Mesendoderm (in vitro differentiated cells): ENCODE measurements at regions not wholly inside any gene's neighbourhood (a gene's known extent, or its start where the extent isn't known, plus 50 kb on each side); places are given as distances from the start of the nearest gene placed in this dataset.

ENCODE experiments used
- DNase-seq: peaks from one replicate; pipeline ENCODE4 v3.0.0; 2013
- H2AK5ac ChIP-seq: 2 replicates; pipeline ENCODE4 v1.6.1; 2013; ENCODE audit warnings: low read length, inconsistent platforms
- H2BK120ac ChIP-seq: 2 replicates; pipeline ENCODE4 v1.6.1; 2013; ENCODE audit warnings: low read depth, mild to moderate bottlenecking, low read length, moderate library complexity, mixed read lengths
- H2BK15ac ChIP-seq: replicated peaks from 2 replicates; pipeline ENCODE4 v1.6.1; 2013; ENCODE audit warnings: low read depth, mild to moderate bottlenecking, moderate library complexity
- H2BK5ac ChIP-seq: 2 replicates; pipeline ENCODE4 v1.6.1; 2013; ENCODE audit warnings: low read length, inconsistent platforms
- H3K18ac ChIP-seq: 2 replicates; pipeline ENCODE4 v1.6.1; 2013; ENCODE audit warnings: mild to moderate bottlenecking, low read length, mixed read lengths
- H3K23ac ChIP-seq: one replicate; pipeline ENCODE4 v1.6.1; 2013; ENCODE audit warnings: low read length
- H3K27ac ChIP-seq: 2 replicates; pipeline ENCODE4 v1.5.1; 2013; ENCODE audit warnings: low read depth, mild to moderate bottlenecking, inconsistent platforms, low read length, moderate library complexity
- H3K27me3 ChIP-seq: 2 replicates; pipeline ENCODE4 v1.6.1; 2013; ENCODE audit warnings: low read length, control low read depth, mild to moderate bottlenecking, inconsistent platforms; ENCODE audit not compliant: insufficient read depth, poor library complexity
- H3K36me3 ChIP-seq: 2 replicates; pipeline ENCODE4 v1.6.1; 2013; ENCODE audit warnings: low read length, inconsistent platforms; ENCODE audit not compliant: control insufficient read depth, insufficient read depth
- H3K4ac ChIP-seq: one replicate; pipeline ENCODE4 v1.6.1; 2013; ENCODE audit warnings: low read depth, mild to moderate bottlenecking, low read length, moderate library complexity
- H3K4me1 ChIP-seq: 2 replicates; pipeline ENCODE4 v1.6.1; 2013; ENCODE audit warnings: low read depth, low read length, inconsistent platforms; ENCODE audit not compliant: control insufficient read depth
- H3K4me2 ChIP-seq: 2 replicates; pipeline ENCODE4 v1.6.1; 2013; ENCODE audit warnings: low read length
- H3K4me3 ChIP-seq: 2 replicates; pipeline ENCODE4 v1.5.1; 2013; ENCODE audit warnings: mild to moderate bottlenecking, low read length
- H3K56ac ChIP-seq: one replicate; pipeline ENCODE4 v1.6.1; 2013; ENCODE audit warnings: low read length
- H3K79me1 ChIP-seq: 2 replicates; pipeline ENCODE4 v1.6.1; 2013; ENCODE audit warnings: low read length, inconsistent platforms
- H3K79me2 ChIP-seq: 2 replicates; pipeline ENCODE4 v1.6.1; 2013; ENCODE audit warnings: mild to moderate bottlenecking, low read length; ENCODE audit not compliant: control insufficient read depth, insufficient read depth
- H3K9ac ChIP-seq: 2 replicates; pipeline ENCODE4 v1.6.1; 2013; ENCODE audit warnings: low read length, inconsistent platforms
- H4K5ac ChIP-seq: one replicate; pipeline ENCODE4 v1.6.1; 2013; ENCODE audit warnings: low read length
- H4K8ac ChIP-seq: one replicate; pipeline ENCODE4 v1.6.1; 2013; ENCODE audit warnings: low read depth, mild to moderate bottlenecking, control low read depth, low read length, moderate library complexity
- WGBS: extraction: QIAGEN DNeasy Blood & Tissue Kit; methylation state at CpG from one replicate; pipeline ENCODE4 v1.1.7; 2013; ENCODE audit warnings: low lambda C conversion rate, missing lambda C conversion rate; ENCODE audit not compliant: insufficient coverage; ENCODE audit errors: extremely low coverage; 5-methylcytosine and 5-hydroxymethylcytosine counted together

DNA sequence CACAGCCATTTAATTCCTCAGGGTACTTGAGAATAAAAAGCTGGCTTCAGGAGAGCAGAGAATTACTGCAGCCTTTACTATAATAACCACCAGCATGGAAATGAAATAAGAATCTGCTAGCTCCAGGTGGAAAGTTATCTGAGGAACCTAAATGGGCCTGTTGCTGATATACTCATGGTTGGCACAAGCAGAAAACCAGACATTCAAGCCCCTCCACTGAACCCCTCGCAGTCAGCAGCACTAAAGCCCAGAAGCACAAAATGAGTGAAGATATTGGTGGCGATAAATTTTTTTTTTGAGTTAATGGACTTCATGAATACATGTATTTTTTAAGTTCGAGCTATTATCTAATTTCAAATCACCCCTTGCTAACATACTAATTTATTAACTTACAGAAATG lies 303.9 kb upstream of the NRP1 start:
- no peak overlapping the region for H3K4me2 ChIP-seq
- H3K27me3 ChIP-seq = no peaks in the 10 kb centered on the region
- no peak for DNase-seq
- no peak overlapping the region for H2BK120ac ChIP-seq
- H3K27ac ChIP-seq = no peak overlapping the region
- H3K79me2 ChIP-seq = no peaks in the 10 kb centered on the region
- H3K23ac ChIP-seq = no peak overlapping the region
- H3K36me3 ChIP-seq = no peaks in the 10 kb centered on the region
- no peak overlapping the region for H4K8ac ChIP-seq
- H2BK15ac ChIP-seq = no peak overlapping the region
- WGBS = no CpG with 5 or more reads among the region's 3 CpGs
- H3K56ac ChIP-seq = no peak overlapping the region
- no peak overlapping the region for H3K4ac ChIP-seq
- H3K9ac ChIP-seq = no peak overlapping the region
- H3K4me1 ChIP-seq = no peaks in the 10 kb centered on the region
- H3K4me3 ChIP-seq = no peak overlapping the region
- H3K18ac ChIP-seq = no peak overlapping the region
- no peak overlapping the region for H2AK5ac ChIP-seq
- H2BK5ac ChIP-seq = no peak overlapping the region
- H4K5ac ChIP-seq = no peak overlapping the region
- H3K79me1 ChIP-seq = no peaks in the 10 kb centered on the region

DNA sequence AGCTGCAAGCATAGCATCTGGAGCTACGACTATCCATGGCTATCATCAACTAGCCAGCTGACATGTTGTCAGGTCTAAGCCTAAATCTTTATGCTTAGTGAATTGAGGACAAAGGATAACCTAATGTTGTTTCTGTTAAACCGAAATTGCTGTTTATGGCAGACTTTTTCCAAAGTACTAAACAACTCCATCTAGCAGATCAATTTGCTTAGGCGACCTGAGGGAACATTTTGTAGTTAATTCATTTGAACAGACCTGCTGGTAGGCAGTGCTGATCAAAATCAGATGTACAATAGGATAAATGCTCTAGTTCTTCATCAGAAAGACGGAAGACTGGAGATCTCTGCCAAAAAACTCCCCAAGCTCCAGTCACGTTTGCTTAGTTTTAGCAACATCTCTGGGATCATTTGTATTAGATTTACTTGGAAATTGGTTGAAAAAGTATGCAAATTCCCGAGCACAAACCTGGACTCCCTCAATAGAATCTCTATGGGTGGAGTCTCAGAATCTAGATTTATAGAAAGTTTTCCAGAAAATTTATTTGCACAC lies 301.6 kb upstream of the NRP1 start:
- no peaks in the 10 kb centered on the region for H3K27me3 ChIP-seq
- H3K4me1 ChIP-seq = no peaks in the 10 kb centered on the region
- no peak overlapping the region for H3K4ac ChIP-seq
- no peak for DNase-seq
- no peaks in the 10 kb centered on the region for H3K36me3 ChIP-seq
- no peak overlapping the region for H3K4me2 ChIP-seq
- no peak overlapping the region for H2BK120ac ChIP-seq
- no peak overlapping the region for H3K9ac ChIP-seq
- no peak overlapping the region for H4K5ac ChIP-seq
- H2BK5ac ChIP-seq = no peak overlapping the region
- H2BK15ac ChIP-seq = no peak overlapping the region
- no peak overlapping the region for H2AK5ac ChIP-seq
- H3K79me1 ChIP-seq = no peaks in the 10 kb centered on the region
- no peak overlapping the region for H3K23ac ChIP-seq
- no peak overlapping the region for H3K18ac ChIP-seq
- no peaks in the 10 kb centered on the region for H3K79me2 ChIP-seq
- no CpG with 5 or more reads among the region's 6 CpGs for WGBS
- no peak overlapping the region for H3K4me3 ChIP-seq
- no peak overlapping the region for H3K27ac ChIP-seq
- no peak overlapping the region for H4K8ac ChIP-seq
- H3K56ac ChIP-seq = no peak overlapping the region

DNA sequence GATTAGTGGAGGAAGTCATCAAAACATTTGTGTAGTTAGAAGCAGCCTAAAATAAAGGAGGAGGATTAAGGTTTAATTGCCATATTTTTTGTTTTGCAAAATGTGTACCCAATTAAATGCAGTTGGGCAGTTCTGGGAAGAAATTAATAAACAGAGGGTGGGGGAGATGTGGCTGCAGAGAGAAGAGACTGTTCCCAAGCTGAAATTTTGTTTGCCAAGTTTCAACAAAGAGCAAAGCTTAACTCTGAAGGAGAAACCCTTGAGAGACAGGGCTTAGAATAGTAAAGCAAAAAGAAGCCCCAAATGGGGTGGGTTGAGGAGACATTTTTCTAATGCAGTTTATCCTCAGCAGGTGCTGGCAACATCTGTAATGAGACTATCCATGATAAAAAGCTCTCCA lies 298.0 kb upstream of the NRP1 start:
- H3K9ac ChIP-seq = no peak overlapping the region
- no peak overlapping the region for H4K5ac ChIP-seq
- no peak overlapping the region for H2AK5ac ChIP-seq
- no peak overlapping the region for H3K56ac ChIP-seq
- H3K4me3 ChIP-seq = no peak overlapping the region
- H2BK5ac ChIP-seq = no peak overlapping the region
- no peak overlapping the region for H3K23ac ChIP-seq
- H3K79me2 ChIP-seq = no peaks in the 10 kb centered on the region
- no peaks in the 10 kb centered on the region for H3K4me1 ChIP-seq
- no peak overlapping the region for H3K4ac ChIP-seq
- no peaks in the 10 kb centered on the region for H3K27me3 ChIP-seq
- H3K27ac ChIP-seq = no peak overlapping the region
- no peaks in the 10 kb centered on the region for H3K36me3 ChIP-seq
- no peak overlapping the region for H3K4me2 ChIP-seq
- no peak overlapping the region for H2BK120ac ChIP-seq
- no peaks in the 10 kb centered on the region for H3K79me1 ChIP-seq
- H3K18ac ChIP-seq = no peak overlapping the region
- H2BK15ac ChIP-seq = no peak overlapping the region
- DNase-seq = no peak
- H4K8ac ChIP-seq = no peak overlapping the region

DNA sequence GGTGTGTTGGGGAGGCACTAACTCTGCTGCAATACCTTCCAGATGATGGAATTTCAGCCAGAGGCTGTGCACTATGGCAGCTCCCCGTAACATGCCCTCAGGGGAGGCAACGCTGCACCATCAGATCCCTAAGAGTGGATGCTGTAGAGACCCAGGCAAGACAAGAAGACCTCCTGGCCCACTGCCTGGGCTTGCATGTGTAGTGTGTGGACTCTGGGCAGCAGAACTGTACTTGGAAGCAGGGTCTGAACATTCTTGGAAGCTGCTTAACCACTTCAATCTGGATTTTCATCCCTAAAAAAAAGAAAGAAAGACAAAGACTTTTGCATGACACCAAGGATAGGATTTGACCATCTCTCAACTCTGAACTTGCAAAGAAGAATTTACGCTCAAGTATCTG lies 297.5 kb upstream of the NRP1 start:
- H4K8ac ChIP-seq = no peak overlapping the region
- no peak overlapping the region for H3K4me2 ChIP-seq
- no peak overlapping the region for H3K4me3 ChIP-seq
- no peak overlapping the region for H3K18ac ChIP-seq
- DNase-seq = no peak
- no peak overlapping the region for H3K4ac ChIP-seq
- no peak overlapping the region for H2BK5ac ChIP-seq
- no peaks in the 10 kb centered on the region for H3K27me3 ChIP-seq
- no peak overlapping the region for H3K23ac ChIP-seq
- WGBS = no CpG with 5 or more reads among the region's 3 CpGs
- no peak overlapping the region for H4K5ac ChIP-seq
- H3K56ac ChIP-seq = no peak overlapping the region
- H3K27ac ChIP-seq = no peak overlapping the region
- H3K79me2 ChIP-seq = no peaks in the 10 kb centered on the region
- no peaks in the 10 kb centered on the region for H3K4me1 ChIP-seq
- H2BK15ac ChIP-seq = no peak overlapping the region
- H2BK120ac ChIP-seq = no peak overlapping the region
- H2AK5ac ChIP-seq = no peak overlapping the region
- H3K79me1 ChIP-seq = no peaks in the 10 kb centered on the region
- H3K36me3 ChIP-seq = no peaks in the 10 kb centered on the region
- H3K9ac ChIP-seq = no peak overlapping the region

DNA sequence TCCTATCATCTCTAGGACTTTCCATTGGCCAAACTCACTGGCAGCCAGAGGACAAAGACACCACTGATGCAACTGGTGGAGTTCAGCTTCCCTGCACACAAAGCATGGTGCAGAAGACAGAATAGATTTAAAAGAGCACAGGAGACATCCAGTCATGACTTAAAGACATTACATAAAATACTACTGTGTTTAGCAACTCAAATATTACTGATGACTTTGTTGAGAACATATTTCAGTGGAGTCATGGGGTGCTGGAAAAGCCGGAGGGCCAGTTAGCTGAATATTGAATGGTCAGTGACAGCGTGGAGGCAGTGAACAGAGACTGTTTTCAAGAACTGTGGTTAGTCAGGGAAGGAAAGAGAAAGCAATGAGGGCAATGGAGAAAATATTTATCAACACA lies 296.3 kb upstream of the NRP1 start:
- Histone ChIP-seq H2BK15ac (no peak overlapping the region), H3K9ac (no peak overlapping the region), H4K8ac (no peak overlapping the region), H2BK5ac (no peak overlapping the region), H3K27ac (no peak overlapping the region), H3K56ac (no peak overlapping the region), H3K79me1 (no peaks in the 10 kb centered on the region), H3K23ac (no peak overlapping the region), H3K4ac (no peak overlapping the region), H2BK120ac (no peak overlapping the region), H3K4me3 (no peak overlapping the region), H3K79me2 (no peaks in the 10 kb centered on the region), H3K4me2 (no peak overlapping the region), H2AK5ac (no peak overlapping the region), H4K5ac (no peak overlapping the region), H3K36me3 (no peaks in the 10 kb centered on the region), H3K18ac (no peak overlapping the region), H3K27me3 (no peaks in the 10 kb centered on the region), H3K4me1 (no peaks in the 10 kb centered on the region)
- no CpG with 5 or more reads among the region's 2 CpGs for WGBS
- DNase-seq = no peak

DNA sequence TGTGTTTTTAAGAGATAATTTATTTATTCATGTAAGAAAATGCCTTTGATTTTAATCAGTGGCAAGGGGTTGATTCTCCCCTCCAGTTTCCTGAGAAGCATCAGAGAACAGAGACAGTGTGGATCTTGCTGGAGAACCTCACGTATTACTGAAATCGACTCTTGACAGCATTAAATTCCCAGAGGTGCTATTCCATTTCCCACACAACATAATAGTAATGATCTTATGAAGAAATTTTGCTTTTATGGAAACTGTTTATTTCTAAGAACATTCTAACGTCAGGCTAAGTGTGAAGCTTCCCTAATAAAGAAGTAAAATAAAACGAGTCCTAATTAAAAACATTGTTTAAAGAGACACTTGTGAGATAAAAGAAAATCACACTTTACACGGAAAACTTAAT lies 293.1 kb upstream of the NRP1 start:
- Histone ChIP-seq H4K8ac (no peak overlapping the region), H3K27me3 (no peaks in the 10 kb centered on the region), H3K36me3 (no peaks in the 10 kb centered on the region), H3K4me1 (no peaks in the 10 kb centered on the region), H3K4ac (no peak overlapping the region), H3K23ac (no peak overlapping the region), H3K9ac (no peak overlapping the region), H3K18ac (no peak overlapping the region), H3K4me3 (no peak overlapping the region), H3K79me2 (no peaks in the 10 kb centered on the region), H2BK120ac (no peak overlapping the region), H2AK5ac (no peak overlapping the region), H2BK15ac (no peak overlapping the region), H3K56ac (no peak overlapping the region), H2BK5ac (no peak overlapping the region), H3K79me1 (no peaks in the 10 kb centered on the region), H3K4me2 (no peak overlapping the region), H3K27ac (no peak overlapping the region), H4K5ac (no peak overlapping the region)
- no CpG with 5 or more reads among the region's 5 CpGs for WGBS
- DNase-seq = no peak
